Right cardiac atrium (tissue), 5 donors: ENCODE measurements at regions not wholly inside any gene's neighbourhood (a gene's known extent, or its start where the extent isn't known, plus 50 kb on each side); places are given as distances from the start of the nearest gene placed in this dataset.

Experiments used
- ATAC-seq, 2 donors: fragments of 200-7000 bp; cut with Tn5 transposase; one replicate each; pipeline versions ENCODE4 v1.8.0 to v1.9.1; 2020; ENCODE audit warnings: moderate library complexity in 2 of 2, mild to moderate bottlenecking in 1 of 2
- DNase-seq, 3 donors: peaks; one replicate each; pipeline ENCODE4 v3.0.0-alpha.2; 2020
- H3K27ac ChIP-seq: one replicate; pipeline ENCODE4 v1.5.1; 2013; ENCODE audit warnings: mild to moderate bottlenecking, low read length, control low read depth, moderate library complexity
- H3K27me3 ChIP-seq: one replicate; pipeline ENCODE4 v1.6.1; 2013; ENCODE audit not compliant: control insufficient read depth, insufficient read depth
- H3K4me1 ChIP-seq: one replicate; pipeline ENCODE4 v1.6.1; 2013; ENCODE audit warnings: low read length; ENCODE audit not compliant: control insufficient read depth, insufficient read depth
- H3K4me3 ChIP-seq: one replicate; pipeline ENCODE4 v1.5.1; 2013; ENCODE audit warnings: low read length, control low read depth
- H3K9me3 ChIP-seq: one replicate; pipeline ENCODE4 v1.6.1; 2013; ENCODE audit warnings: low read length; ENCODE audit not compliant: control insufficient read depth
- WGBS: extraction: QIAGEN DNeasy Blood & Tissue Kit; methylation state at CpG from one replicate; pipeline ENCODE4 v1.1.7; 2013; 5-methylcytosine and 5-hydroxymethylcytosine counted together
- intact Hi-C, 4 donors: fragments of 100-400 bp; cut with DNase I; formaldehyde crosslinking; loops; one replicate each; pipeline versions ENCODE4 v1.11.0 to v1.14.0; 2022 to 2023
- donor health status: healthy with polysubstance abuse.
- donor health status: DM: no; HTN: yes; CAD: no.
- donor health status: DM: no; HTN: no; CAD: no.
- donor health status: DM: no; HTN: yes; CAD: no; lungs with severe emphysema.
- donor health status: DM: yes; HTN: yes; CAD: no.

GRCh38 chr17:77372444-77373298 is 231.9 kb downstream of the SEC14L1 start:
- H3K27me3 ChIP-seq: no peaks in the 10 kb centered on the region
- peak overlapping the region; percentile 10 for H3K27ac ChIP-seq
- no peaks in the 10 kb centered on the region for H3K9me3 ChIP-seq
- ATAC-seq (peak; percentile 70 to 79), DNase-seq (peak; percentile 87 to 97 (median 95))
- intact Hi-C loops: loop anchor here in 1 of 4 donors (5.0 kb wide), 1 partner anchor 40 kb away; no protein-coding TSS in a partner anchor
- H3K4me3 ChIP-seq: peak overlapping the region; percentile 63
- WGBS: under 1% methylated on average over 64 of the region's 64 CpGs
- H3K4me1 ChIP-seq: peaks cover 28% of the 10 kb centered on the region

- Histone ChIP-seq H3K9me3 (no peaks in the 10 kb centered on the region), H3K27ac (peak overlapping the region; percentile 97), H3K27me3 (no peaks in the 10 kb centered on the region), H3K4me1 (peaks cover 34% of the 10 kb centered on the region), H3K4me3 (peak overlapping the region; percentile 63)
- DNase-seq (peak; percentile 56 to 87 (median 86)), ATAC-seq (peak; percentile 6 to 10)
- intact Hi-C loops: loop anchor here in 2 of 4 donors (2.0 to 5.0 kb wide), 2 partner anchors 41 to 43 kb away; no protein-coding TSS in a partner anchor
- under 1% methylated on average over 90 of the region's 90 CpGs for WGBS
Observed at GRCh38 chr17:77373299-77374169, 232.8 kb downstream of the SEC14L1 start.

- intact Hi-C loops: loop anchor here in 2 of 4 donors (2.0 to 5.0 kb wide), 2 partner anchors 42 to 44 kb away; no protein-coding TSS in a partner anchor
- peak; percentile 76 to 79 for ATAC-seq
- H3K27me3 ChIP-seq: no peaks in the 10 kb centered on the region
Observed at GRCh38 chr17:77374170-77374936, 233.6 kb downstream of the SEC14L1 start.

GRCh38 chr17:77375108-77375916 is 234.5 kb downstream of the SEC14L1 start:
- H3K4me3 ChIP-seq: peak overlapping the region; percentile 63
- H3K27ac ChIP-seq: peak overlapping the region; percentile 97
- WGBS: 52% methylated on average over 19 of the region's 19 CpGs
- H3K9me3 ChIP-seq: no peaks in the 10 kb centered on the region
- ATAC-seq: no peak
- H3K27me3 ChIP-seq: no peaks in the 10 kb centered on the region
- DNase-seq: peak in 1 of 3 donors; percentile 50
- intact Hi-C loops: loop anchor here in 1 of 4 donors (2.0 kb wide), 1 partner anchor 45 kb away; no protein-coding TSS in a partner anchor
- H3K4me1 ChIP-seq: peaks cover 37% of the 10 kb centered on the region

More at GRCh38 chr17:77374170-77374936, 233.6 kb downstream of the SEC14L1 start:
- Histone ChIP-seq H3K27ac (peak overlapping the region; percentile 97), H3K4me3 (peak overlapping the region; percentile 63), H3K4me1 (peaks cover 36% of the 10 kb centered on the region), H3K9me3 (no peaks in the 10 kb centered on the region)
- peak; percentile 86 to 94 (median 94) for DNase-seq
- 2% methylated on average over 34 of the region's 34 CpGs for WGBS

GRCh38 chr17:77375917-77376651 is 235.3 kb downstream of the SEC14L1 start:
- intact Hi-C loops: loop anchor here in 1 of 4 donors (2.0 kb wide), 1 partner anchor 45 kb away; no protein-coding TSS in a partner anchor
- DNase-seq (peak in 2 of 3 donors; percentile 67 to 76), ATAC-seq (no peak)
- 57% methylated on average over 20 of the region's 20 CpGs for WGBS
- H3K9me3 ChIP-seq: no peaks in the 10 kb centered on the region
- H3K4me3 ChIP-seq: no peak overlapping the region
- peaks cover 40% of the 10 kb centered on the region for H3K4me1 ChIP-seq
- no peaks in the 10 kb centered on the region for H3K27me3 ChIP-seq
- peak overlapping the region; percentile 10 for H3K27ac ChIP-seq

GRCh38 chr17:77376795-77377709 is 236.3 kb downstream of the SEC14L1 start:
- peak; percentile 66 to 85 (median 81) for DNase-seq
- Histone ChIP-seq H3K4me1 (peaks cover 34% of the 10 kb centered on the region), H3K27me3 (no peaks in the 10 kb centered on the region), H3K4me3 (no peak overlapping the region), H3K27ac (peak overlapping the region; percentile 32), H3K9me3 (no peaks in the 10 kb centered on the region)
- 48% methylated on average over 31 of the region's 31 CpGs for WGBS
- intact Hi-C loops: no loop called here
- ATAC-seq: peak; percentile 6 to 7

- H3K9me3 ChIP-seq: no peaks in the 10 kb centered on the region
- peaks cover 35% of the 10 kb centered on the region for H3K4me1 ChIP-seq
- intact Hi-C loops: no loop called here
- H3K4me3 ChIP-seq: no peak overlapping the region
- ATAC-seq (no peak), DNase-seq (no peak)
- 73% methylated on average over 11 of the region's 11 CpGs for WGBS
- H3K27me3 ChIP-seq: no peaks in the 10 kb centered on the region
- H3K27ac ChIP-seq: peak overlapping the region; percentile 32
Observed at GRCh38 chr17:77377710-77378235, 237.0 kb downstream of the SEC14L1 start.

GRCh38 chr17:77378318-77379064 is 237.7 kb downstream of the SEC14L1 start:
- H3K27me3 ChIP-seq: no peaks in the 10 kb centered on the region
- peak in 2 of 3 donors; percentile 22 to 61 for DNase-seq
- H3K4me1 ChIP-seq: peaks cover 40% of the 10 kb centered on the region
- H3K4me3 ChIP-seq: no peak overlapping the region
- 93% methylated on average over 22 of the region's 22 CpGs for whole genome bisulfite sequencing
- no peaks in the 10 kb centered on the region for H3K9me3 ChIP-seq
- intact Hi-C loops: no loop called here
- no peak for ATAC-seq
- H3K27ac ChIP-seq: no peak overlapping the region
